Left ventricle myocardium inferior (tissue), 1 donor: ENCODE measurements at regions not wholly inside any gene's neighbourhood (a gene's known extent, or its start where the extent isn't known, plus 50 kb on each side); places are given as distances from the start of the nearest gene placed in this dataset.

ENCODE experiments used
- DNase-seq: peaks from one replicate; pipeline ENCODE4 v3.0.0-alpha.2; 2020
- H3K27ac ChIP-seq: fragments of 200-600 bp; replicated peaks from 2 replicates; pipeline ENCODE4 v1.8.0; 2021
- H3K27me3 ChIP-seq: fragments of 200-600 bp; 2 replicates; pipeline ENCODE4 v1.8.0; 2021; ENCODE audit warnings: low read depth
- H3K36me3 ChIP-seq: fragments of 200-600 bp; 2 replicates; pipeline ENCODE4 v1.8.0; 2021
- H3K4me1 ChIP-seq: fragments of 200-600 bp; 2 replicates; pipeline ENCODE4 v1.8.0; 2021
- H3K4me3 ChIP-seq: fragments of 200-600 bp; 2 replicates; pipeline ENCODE4 v1.8.0; 2021; ENCODE audit warnings: mild to moderate bottlenecking, moderate library complexity
- H3K9me3 ChIP-seq: fragments of 200-600 bp; replicated peaks from 2 replicates; pipeline ENCODE4 v1.8.0; 2021
- CTCF ChIP-seq: fragments of 200-600 bp; IDR thresholded peaks from 2 replicates; pipeline ENCODE4 v1.8.0; 2021; ENCODE audit warnings: antibody characterized with exemption, mild to moderate bottlenecking, borderline replicate concordance
- intact Hi-C: fragments of 100-400 bp; cut with micrococcal nuclease; formaldehyde crosslinking; loops from one replicate; pipeline ENCODE4 v1.11.0; 2022
- donor health status: DM: no; HTN: yes; CAD: no; lungs with severe emphysema.

DNA sequence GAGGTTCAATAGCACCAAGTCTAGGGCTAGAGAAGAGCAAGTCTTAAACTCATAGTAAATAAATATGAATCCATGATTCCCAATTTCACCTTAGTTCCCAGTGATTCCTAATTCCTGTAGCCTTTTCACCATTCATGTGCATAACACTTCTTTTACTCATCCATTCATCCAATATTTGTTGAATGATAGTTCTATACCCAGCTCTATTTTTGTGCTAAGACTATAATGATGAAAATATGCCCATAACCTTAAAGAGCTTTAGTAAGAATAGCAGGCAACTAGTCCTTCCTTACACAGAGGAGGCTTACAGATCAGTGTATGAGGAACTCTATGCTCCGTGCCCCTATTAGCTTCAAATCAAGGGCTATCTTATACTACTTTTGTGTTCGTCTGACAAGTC, 280.2 kb upstream of the CHRM2 start:
- Histone ChIP-seq H3K36me3 (no peaks in the 10 kb centered on the region), H3K27ac (no peak overlapping the region), H3K4me3 (no peak overlapping the region), H3K27me3 (no peaks in the 10 kb centered on the region), H3K9me3 (no peaks in the 10 kb centered on the region), H3K4me1 (no peaks in the 10 kb centered on the region)
- TF ChIP-seq CTCF = no peak
- DNase-seq = no peak
- intact Hi-C loops = no loop called here

- no peak overlapping the region for H3K4me3 ChIP-seq
- no peaks in the 10 kb centered on the region for H3K4me1 ChIP-seq
- H3K27ac ChIP-seq = no peak overlapping the region
- H3K36me3 ChIP-seq = no peaks in the 10 kb centered on the region
- intact Hi-C loops = no loop called here
- H3K9me3 ChIP-seq = no peaks in the 10 kb centered on the region
- no peak for TF ChIP-seq CTCF
- DNase-seq = no peak
- H3K27me3 ChIP-seq = no peaks in the 10 kb centered on the region
Measured at GRCh38 chr7:136585954-136586670, 282.3 kb upstream of the CHRM2 start.

- no peak overlapping the region for H3K4me3 ChIP-seq
- no peak overlapping the region for H3K27ac ChIP-seq
- no peaks in the 10 kb centered on the region for H3K36me3 ChIP-seq
- no peaks in the 10 kb centered on the region for H3K4me1 ChIP-seq
- no peaks in the 10 kb centered on the region for H3K9me3 ChIP-seq
- intact Hi-C loops = no loop called here
- DNase-seq = no peak
- TF ChIP-seq CTCF = no peak
- H3K27me3 ChIP-seq = no peaks in the 10 kb centered on the region
Measured at GRCh38 chr7:136566491-136566890, 302.0 kb upstream of the CHRM2 start.

GRCh38 chr7:136555933-136556332, 312.5 kb upstream of the CHRM2 start:
- Histone ChIP-seq H3K27me3 (no peaks in the 10 kb centered on the region), H3K27ac (no peak overlapping the region), H3K4me3 (no peak overlapping the region), H3K9me3 (peaks cover 3% of the 10 kb centered on the region), H3K36me3 (no peaks in the 10 kb centered on the region), H3K4me1 (no peaks in the 10 kb centered on the region)
- no peak for TF ChIP-seq CTCF
- DNase-seq = no peak
- intact Hi-C loops = no loop called here

DNA sequence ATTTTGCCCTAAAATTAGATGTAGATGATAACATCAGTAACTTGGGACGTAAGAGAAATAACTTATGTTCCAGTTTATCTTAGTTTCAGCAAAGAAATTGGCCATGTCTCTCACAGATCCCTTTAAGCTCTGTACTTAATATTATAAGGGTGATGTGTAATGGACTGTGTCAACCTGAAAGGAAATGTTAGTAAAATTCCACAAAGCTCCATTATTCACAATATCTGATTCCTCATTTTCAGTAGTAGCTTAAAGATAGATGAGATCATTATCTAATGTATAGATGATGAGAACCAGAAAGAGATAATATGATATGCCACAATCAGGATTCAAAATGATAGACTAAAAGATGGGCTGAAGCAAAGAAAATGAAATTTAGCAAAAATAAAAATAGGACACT, 316.8 kb upstream of the CHRM2 start:
- H3K9me3 ChIP-seq = no peaks in the 10 kb centered on the region
- no peaks in the 10 kb centered on the region for H3K36me3 ChIP-seq
- intact Hi-C loops = no loop called here
- no peak overlapping the region for H3K27ac ChIP-seq
- no peaks in the 10 kb centered on the region for H3K27me3 ChIP-seq
- no peak overlapping the region for H3K4me3 ChIP-seq
- H3K4me1 ChIP-seq = no peaks in the 10 kb centered on the region
- no peak for DNase-seq
- TF ChIP-seq CTCF = no peak
